Renal cortical epithelial cell (primary cell): ENCODE measurements at regions not wholly inside any gene's neighbourhood (a gene's known extent, or its start where the extent isn't known, plus 50 kb on each side); places are given as distances from the start of the nearest gene placed in this dataset.

Source experiments
- DNase-seq: peaks from one replicate; pipeline ENCODE4 v3.0.0-alpha.2; 2011; ENCODE audit warnings: low read depth

- no peak for DNase-seq
Measured at GRCh38 chr3:40701016-40701588, 176.3 kb downstream of the ZNF621 start.

GRCh38 chr3:40704224-40704623 lies 179.5 kb downstream of the ZNF621 start:
- DNase-seq, result no peak

GRCh38 chr3:40705663-40706062 lies 180.9 kb downstream of the ZNF621 start:
- DNase-seq, result no peak

GRCh38 chr3:40713306-40713705 lies 188.5 kb downstream of the ZNF621 start:
- no peak for DNase-seq

GRCh38 chr3:40713795-40714194 lies 189.0 kb downstream of the ZNF621 start:
- DNase-seq, result no peak

- no peak for DNase-seq
Measured at GRCh38 chr3:40714771-40715345, 190.1 kb downstream of the ZNF621 start.

GRCh38 chr3:40715551-40715950 lies 190.8 kb downstream of the ZNF621 start:
- DNase-seq, result no peak

- DNase-seq, result no peak
Measured at GRCh38 chr3:40717471-40717870, 192.7 kb downstream of the ZNF621 start.

- peak; percentile 32 for DNase-seq
Measured at GRCh38 chr3:40718209-40718608, 193.4 kb downstream of the ZNF621 start.

GRCh38 chr3:40718681-40719080 lies 193.9 kb downstream of the ZNF621 start:
- DNase-seq, result no peak

GRCh38 chr3:40719660-40720287 lies 195.0 kb downstream of the ZNF621 start:
- DNase-seq, result peak; percentile 53

- no peak for DNase-seq
Measured at GRCh38 chr3:40720341-40720740, 195.6 kb downstream of the ZNF621 start.

GRCh38 chr3:40720863-40721262 lies 196.1 kb downstream of the ZNF621 start:
- DNase-seq, result peak; percentile 17

GRCh38 chr3:40723083-40723660 lies 198.4 kb downstream of the ZNF621 start:
- DNase-seq, result no peak

GRCh38 chr3:40725031-40725430 lies 200.3 kb downstream of the ZNF621 start:
- DNase-seq, result no peak

GRCh38 chr3:40731445-40731844 lies 206.7 kb downstream of the ZNF621 start:
- no peak for DNase-seq

- DNase-seq, result no peak
Measured at GRCh38 chr3:40736943-40737342, 212.2 kb downstream of the ZNF621 start.

- no peak for DNase-seq
Measured at GRCh38 chr3:40737343-40737742, 212.6 kb downstream of the ZNF621 start.

- no peak for DNase-seq
Measured at GRCh38 chr3:40739971-40740370, 215.2 kb downstream of the ZNF621 start.

GRCh38 chr3:40741729-40742128 lies 217.0 kb downstream of the ZNF621 start:
- peak; percentile 71 for DNase-seq

- no peak for DNase-seq
Measured at GRCh38 chr3:40745381-40746106, 220.8 kb downstream of the ZNF621 start.

- DNase-seq, result no peak
Measured at GRCh38 chr3:40751666-40752065, 226.9 kb downstream of the ZNF621 start.

- no peak for DNase-seq
Measured at GRCh38 chr3:40752492-40752891, 227.7 kb downstream of the ZNF621 start.
